BLaER1 (cell line): ENCODE measurements at regions not wholly inside any gene's neighbourhood (a gene's known extent, or its start where the extent isn't known, plus 50 kb on each side); places are given as distances from the start of the nearest gene placed in this dataset.

Source experiments
- H3K27ac ChIP-seq: shearing (Covaris generic); formaldehyde crosslinking; 2 replicates; pipeline ENCODE4 v1.8.1; 2022
- H3K27me3 ChIP-seq: shearing (Covaris generic); formaldehyde crosslinking; 2 replicates; pipeline ENCODE4 v1.8.1; 2022
- H3K36me3 ChIP-seq: shearing (Covaris generic); formaldehyde crosslinking; 2 replicates; pipeline ENCODE4 v1.8.1; 2022
- H3K4me1 ChIP-seq: shearing (Covaris generic); formaldehyde crosslinking; 2 replicates; pipeline ENCODE4 v1.8.1; 2022
- H3K4me2 ChIP-seq: shearing (Covaris generic); formaldehyde crosslinking; 2 replicates; pipeline ENCODE4 v1.8.1; 2022
- H3K4me3 ChIP-seq: shearing (Covaris generic); formaldehyde crosslinking; 2 replicates; pipeline ENCODE4 v1.8.1; 2022
- H3K9ac ChIP-seq: shearing (Covaris generic); formaldehyde crosslinking; 2 replicates; pipeline ENCODE4 v1.8.1; 2022
- H3K9me3 ChIP-seq: shearing (Covaris generic); formaldehyde crosslinking; 2 replicates; pipeline ENCODE4 v1.8.1; 2022
- H4K20me1 ChIP-seq: shearing (Covaris generic); formaldehyde crosslinking; 2 replicates; pipeline ENCODE4 v1.8.1; 2022
- Cebpa-rat ChIP-seq: shearing (Covaris generic); IDR thresholded peaks from 2 replicates; pipeline ENCODE4 v1.8.1; 2022

GRCh38 chr2:208978946-208979345 is 444.9 kb upstream of the MAP2 start:
- no peak for TF ChIP-seq Cebpa-rat
- Histone ChIP-seq H3K36me3 (no peaks in the 10 kb centered on the region), H3K4me2 (no peak overlapping the region), H4K20me1 (no peaks in the 10 kb centered on the region), H3K9ac (no peak overlapping the region), H3K4me3 (no peak overlapping the region), H3K9me3 (no peaks in the 10 kb centered on the region), H3K27ac (no peak overlapping the region), H3K27me3 (no peaks in the 10 kb centered on the region), H3K4me1 (no peaks in the 10 kb centered on the region)

GRCh38 chr2:208980321-208980720 is 443.5 kb upstream of the MAP2 start:
- Histone ChIP-seq H3K9ac (no peak overlapping the region), H3K4me1 (no peaks in the 10 kb centered on the region), H3K4me3 (no peak overlapping the region), H3K27ac (no peak overlapping the region), H3K27me3 (no peaks in the 10 kb centered on the region), H3K9me3 (no peaks in the 10 kb centered on the region), H3K4me2 (no peak overlapping the region), H3K36me3 (no peaks in the 10 kb centered on the region), H4K20me1 (no peaks in the 10 kb centered on the region)
- no peak for TF ChIP-seq Cebpa-rat

GRCh38 chr2:208982831-208983230 is 441.0 kb upstream of the MAP2 start:
- no peak for TF ChIP-seq Cebpa-rat

GRCh38 chr2:208983486-208983885 is 440.4 kb upstream of the MAP2 start:
- H3K4me3 ChIP-seq = no peak overlapping the region
- H3K4me1 ChIP-seq = no peaks in the 10 kb centered on the region
- no peaks in the 10 kb centered on the region for H3K27me3 ChIP-seq
- no peaks in the 10 kb centered on the region for H3K9me3 ChIP-seq
- H3K36me3 ChIP-seq = no peaks in the 10 kb centered on the region
- H4K20me1 ChIP-seq = no peaks in the 10 kb centered on the region
- no peak for TF ChIP-seq Cebpa-rat
- H3K27ac ChIP-seq = no peak overlapping the region
- H3K9ac ChIP-seq = no peak overlapping the region
- no peak overlapping the region for H3K4me2 ChIP-seq

More at GRCh38 chr2:208982831-208983230, 441.0 kb upstream of the MAP2 start:
- Histone ChIP-seq H3K4me2 (no peak overlapping the region), H3K4me1 (no peaks in the 10 kb centered on the region), H3K27ac (no peak overlapping the region), H4K20me1 (no peaks in the 10 kb centered on the region), H3K9ac (no peak overlapping the region), H3K36me3 (no peaks in the 10 kb centered on the region), H3K9me3 (no peaks in the 10 kb centered on the region), H3K27me3 (no peaks in the 10 kb centered on the region), H3K4me3 (no peak overlapping the region)

GRCh38 chr2:208984376-208985090 is 439.3 kb upstream of the MAP2 start:
- H3K27ac ChIP-seq = no peak overlapping the region
- no peak overlapping the region for H3K9ac ChIP-seq
- no peaks in the 10 kb centered on the region for H3K4me1 ChIP-seq
- TF ChIP-seq Cebpa-rat = no peak
- no peak overlapping the region for H3K4me2 ChIP-seq
- no peaks in the 10 kb centered on the region for H3K9me3 ChIP-seq
- no peaks in the 10 kb centered on the region for H4K20me1 ChIP-seq
- H3K36me3 ChIP-seq = no peaks in the 10 kb centered on the region
- no peak overlapping the region for H3K4me3 ChIP-seq
- no peaks in the 10 kb centered on the region for H3K27me3 ChIP-seq

GRCh38 chr2:208985644-208986043 is 438.2 kb upstream of the MAP2 start:
- Histone ChIP-seq H3K9me3 (no peaks in the 10 kb centered on the region), H3K27ac (no peak overlapping the region), H4K20me1 (no peaks in the 10 kb centered on the region), H3K27me3 (no peaks in the 10 kb centered on the region), H3K36me3 (no peaks in the 10 kb centered on the region), H3K9ac (no peak overlapping the region), H3K4me2 (no peak overlapping the region), H3K4me3 (no peak overlapping the region), H3K4me1 (no peaks in the 10 kb centered on the region)
- TF ChIP-seq Cebpa-rat = no peak

GRCh38 chr2:208990716-208991115 is 433.1 kb upstream of the MAP2 start:
- no peaks in the 10 kb centered on the region for H3K27me3 ChIP-seq
- no peaks in the 10 kb centered on the region for H3K9me3 ChIP-seq
- no peak overlapping the region for H3K4me3 ChIP-seq
- no peak for TF ChIP-seq Cebpa-rat
- H3K9ac ChIP-seq = no peak overlapping the region
- H4K20me1 ChIP-seq = no peaks in the 10 kb centered on the region
- H3K4me2 ChIP-seq = no peak overlapping the region
- no peak overlapping the region for H3K27ac ChIP-seq
- no peaks in the 10 kb centered on the region for H3K36me3 ChIP-seq
- no peaks in the 10 kb centered on the region for H3K4me1 ChIP-seq

GRCh38 chr2:208999911-209000310 is 423.9 kb upstream of the MAP2 start:
- Histone ChIP-seq H3K9ac (no peak overlapping the region), H3K4me3 (no peak overlapping the region), H4K20me1 (no peaks in the 10 kb centered on the region), H3K9me3 (peaks cover 4% of the 10 kb centered on the region), H3K4me1 (no peaks in the 10 kb centered on the region), H3K36me3 (no peaks in the 10 kb centered on the region), H3K27me3 (no peaks in the 10 kb centered on the region), H3K4me2 (no peak overlapping the region), H3K27ac (no peak overlapping the region)
- no peak for TF ChIP-seq Cebpa-rat

- no peak for TF ChIP-seq Cebpa-rat
- H3K9me3 ChIP-seq = peaks cover 19% of the 10 kb centered on the region
- H3K4me1 ChIP-seq = no peaks in the 10 kb centered on the region
- H4K20me1 ChIP-seq = no peaks in the 10 kb centered on the region
- H3K27ac ChIP-seq = no peak overlapping the region
- no peaks in the 10 kb centered on the region for H3K36me3 ChIP-seq
- H3K27me3 ChIP-seq = no peaks in the 10 kb centered on the region
- no peak overlapping the region for H3K4me2 ChIP-seq
- no peak overlapping the region for H3K9ac ChIP-seq
- no peak overlapping the region for H3K4me3 ChIP-seq
Observed at GRCh38 chr2:209002054-209002453, 421.8 kb upstream of the MAP2 start.

- no peaks in the 10 kb centered on the region for H4K20me1 ChIP-seq
- no peak overlapping the region for H3K9ac ChIP-seq
- no peak overlapping the region for H3K4me2 ChIP-seq
- no peak for TF ChIP-seq Cebpa-rat
- H3K4me3 ChIP-seq = no peak overlapping the region
- peaks cover 5% of the 10 kb centered on the region; the same call in 1 of the 2 replicates for H3K4me1 ChIP-seq
- no peaks in the 10 kb centered on the region for H3K27me3 ChIP-seq
- H3K9me3 ChIP-seq = peaks cover 20% of the 10 kb centered on the region
- H3K27ac ChIP-seq = no peak overlapping the region
- no peaks in the 10 kb centered on the region for H3K36me3 ChIP-seq
Observed at GRCh38 chr2:209005371-209005770, 418.5 kb upstream of the MAP2 start.
